SU-DHL-6 (cell line): ENCODE measurements at regions not wholly inside any gene's neighbourhood (a gene's known extent, or its start where the extent isn't known, plus 50 kb on each side); places are given as distances from the start of the nearest gene placed in this dataset.

Experiments
- CTCF ChIP-seq: fragments of 200-600 bp; sonication (generic); IDR thresholded peaks from one replicate; pipeline ENCODE4 v1.5.1; 2017; ENCODE audit warnings: antibody characterized with exemption, mild to moderate bottlenecking, low read length, moderate library complexity; ENCODE audit not compliant: insufficient read depth, poor library complexity, severe bottlenecking
- EZH2phosphoT487 ChIP-seq: fragments of 200-600 bp; sonication (generic), shearing (Covaris generic); conservative IDR thresholded peaks from 2 replicates; pipeline ENCODE4 v1.6.1; 2018; ENCODE audit warnings: mild to moderate bottlenecking, antibody characterized with exemption, low read length, moderate library complexity, mixed read lengths

- TF ChIP-seq CTCF: no peak
- no peak for TF ChIP-seq EZH2phosphoT487
Measured at GRCh38 chr6:134420614-134421181, 102.8 kb upstream of the SGK1 start.
